Vagina (tissue), 2 donors: ENCODE measurements at regions not wholly inside any gene's neighbourhood (a gene's known extent, or its start where the extent isn't known, plus 50 kb on each side); places are given as distances from the start of the nearest gene placed in this dataset.

ENCODE experiments used
- POLR2A ChIP-seq, 2 donors: fragments of 450-650 bp; IDR thresholded peaks; one replicate each; pipeline ENCODE4 v1.6.1; 2017; ENCODE audit warnings: antibody characterized with exemption in 2 of 2, mild to moderate bottlenecking in 2 of 2, moderate library complexity in 2 of 2
- TF ChIP-seq, protein P1 (sequence below), 3 experiments: fragments of 450-650 bp in 2 of 3; fragments of 200-600 bp in 1 of 3; sonication (generic) in 1 of 3; IDR thresholded peaks; one replicate each; pipeline ENCODE4 v1.5.1; 2017 to 2019; ENCODE audit warnings: antibody characterized with exemption in 3 of 3, mild to moderate bottlenecking in 2 of 3, moderate library complexity in 2 of 3

DNA sequence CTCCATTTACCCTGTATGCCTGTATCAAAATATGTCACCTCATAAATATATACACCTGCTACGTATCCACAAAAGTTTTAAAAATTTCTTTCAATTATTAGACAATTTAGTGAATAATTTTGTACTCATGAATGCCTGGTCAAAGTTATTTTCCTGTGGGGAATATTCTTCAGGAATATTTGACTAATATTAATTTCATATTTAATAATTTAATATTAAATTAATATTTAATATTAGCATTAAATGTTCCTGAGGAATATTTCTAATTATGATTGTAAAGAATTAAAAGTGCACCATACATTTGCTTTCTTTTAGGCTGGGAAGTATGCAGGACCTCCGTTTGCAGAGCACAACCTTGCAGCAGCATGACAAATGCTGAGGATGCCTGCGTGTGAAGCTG, 422.7 kb downstream of the C3orf38 start:
- TF ChIP-seq, protein P1, sequence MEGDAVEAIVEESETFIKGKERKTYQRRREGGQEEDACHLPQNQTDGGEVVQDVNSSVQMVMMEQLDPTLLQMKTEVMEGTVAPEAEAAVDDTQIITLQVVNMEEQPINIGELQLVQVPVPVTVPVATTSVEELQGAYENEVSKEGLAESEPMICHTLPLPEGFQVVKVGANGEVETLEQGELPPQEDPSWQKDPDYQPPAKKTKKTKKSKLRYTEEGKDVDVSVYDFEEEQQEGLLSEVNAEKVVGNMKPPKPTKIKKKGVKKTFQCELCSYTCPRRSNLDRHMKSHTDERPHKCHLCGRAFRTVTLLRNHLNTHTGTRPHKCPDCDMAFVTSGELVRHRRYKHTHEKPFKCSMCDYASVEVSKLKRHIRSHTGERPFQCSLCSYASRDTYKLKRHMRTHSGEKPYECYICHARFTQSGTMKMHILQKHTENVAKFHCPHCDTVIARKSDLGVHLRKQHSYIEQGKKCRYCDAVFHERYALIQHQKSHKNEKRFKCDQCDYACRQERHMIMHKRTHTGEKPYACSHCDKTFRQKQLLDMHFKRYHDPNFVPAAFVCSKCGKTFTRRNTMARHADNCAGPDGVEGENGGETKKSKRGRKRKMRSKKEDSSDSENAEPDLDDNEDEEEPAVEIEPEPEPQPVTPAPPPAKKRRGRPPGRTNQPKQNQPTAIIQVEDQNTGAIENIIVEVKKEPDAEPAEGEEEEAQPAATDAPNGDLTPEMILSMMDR (IDR thresholded peaks at IDR 0.05) = no peak
- no peak for TF ChIP-seq POLR2A (IDR thresholded peaks at IDR 0.05)
